ENCODE measurements at regions not wholly inside any gene's neighbourhood (a gene's known extent, or its start where the extent isn't known, plus 50 kb on each side); places are given as distances from the start of the nearest gene placed in this dataset.

DNA sequence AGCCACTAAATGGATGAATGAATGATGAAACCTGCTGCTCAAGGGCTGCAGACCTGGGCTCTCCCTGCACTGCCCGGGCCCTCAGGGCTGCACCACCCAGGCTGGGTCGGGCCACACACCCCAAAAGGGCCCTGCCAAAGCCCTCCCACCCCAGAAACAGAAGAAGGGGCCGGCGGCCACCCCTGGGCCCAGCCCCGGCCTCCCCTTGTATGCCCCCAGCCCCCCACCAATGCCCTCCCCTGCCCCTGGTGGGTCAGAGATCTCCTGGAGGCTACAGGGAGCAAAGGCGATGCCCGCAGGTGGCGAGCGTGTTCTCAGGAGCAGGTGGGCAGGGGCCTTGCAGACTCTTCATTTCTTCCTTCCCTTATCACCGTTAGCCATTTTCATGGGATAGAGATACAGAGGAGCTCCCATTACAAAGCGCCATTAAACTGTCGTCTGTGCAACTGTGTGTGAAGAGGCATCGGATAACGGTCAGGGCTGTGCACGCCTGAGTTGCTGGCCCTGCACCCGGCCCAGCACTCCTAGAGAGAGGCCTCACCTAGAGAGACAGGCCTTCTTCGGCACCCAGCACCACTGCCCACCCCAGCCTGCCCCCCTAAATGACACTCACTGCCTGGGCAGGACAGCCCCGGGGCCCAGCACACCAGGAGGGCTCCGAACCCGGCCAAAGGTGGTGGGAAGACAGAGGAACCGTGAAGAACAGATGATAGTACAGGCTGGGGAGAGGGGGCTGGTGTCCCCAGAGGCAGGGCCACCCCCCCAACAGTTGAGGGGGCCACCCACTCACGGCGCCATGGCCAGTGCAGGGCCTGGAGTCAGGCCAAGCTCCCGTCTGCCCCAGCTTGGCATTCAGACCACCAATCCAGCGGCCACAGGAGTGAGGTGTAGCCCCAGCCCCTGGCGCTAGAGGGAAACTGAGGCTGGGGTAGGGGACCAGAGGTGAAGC, 133.7 kb downstream of the FAM53A start:
- TF ChIP-seq CTCF (IDR thresholded peaks at IDR 0.05): no peak
- TF ChIP-seq POLR2A (IDR thresholded peaks at IDR 0.05): no peak
